BLaER1 treated with 17β-estradiol and CSF1 and Interleukin-3, amounts not matched to agents 10 nM and 100 nM (cell line): ENCODE measurements at regions not wholly inside any gene's neighbourhood (a gene's known extent, or its start where the extent isn't known, plus 50 kb on each side); places are given as distances from the start of the nearest gene placed in this dataset.
A peak's percentile ranks its signal among the peaks of the same experiment; 100 is the strongest.

Source experiments
- H3K27ac ChIP-seq, 11 experiments: shearing (Covaris generic); formaldehyde crosslinking; 2 replicates each; pipeline ENCODE4 v1.8.1; 2022
- H3K27me3 ChIP-seq, 11 experiments: shearing (Covaris generic); formaldehyde crosslinking; 2 replicates each; pipeline ENCODE4 v1.8.1; 2022
- H3K36me3 ChIP-seq, 11 experiments: shearing (Covaris generic); formaldehyde crosslinking; 2 replicates each; pipeline ENCODE4 v1.8.1; 2022
- H3K4me1 ChIP-seq, 10 experiments: shearing (Covaris generic); formaldehyde crosslinking; 2 replicates each; pipeline ENCODE4 v1.8.1; 2022
- H3K4me2 ChIP-seq, 11 experiments: shearing (Covaris generic); formaldehyde crosslinking; 2 replicates each; pipeline ENCODE4 v1.8.1; 2022
- H3K4me3 ChIP-seq, 10 experiments: shearing (Covaris generic); formaldehyde crosslinking; 2 replicates each; pipeline ENCODE4 v1.8.1; 2022
- H3K9ac ChIP-seq, 11 experiments: shearing (Covaris generic); formaldehyde crosslinking; 2 replicates each; pipeline ENCODE4 v1.8.1; 2022
- H3K9me3 ChIP-seq, 11 experiments: shearing (Covaris generic); formaldehyde crosslinking; replicated peaks in 1 of 11; 2 replicates each; pipeline ENCODE4 v1.8.1; 2022
- H4K20me1 ChIP-seq, 11 experiments: shearing (Covaris generic); formaldehyde crosslinking; 2 replicates each; pipeline ENCODE4 v1.8.1; 2022
- Cebpa-rat ChIP-seq, 11 experiments: shearing (Covaris generic); IDR thresholded peaks; 2 replicates each; pipeline ENCODE4 v1.8.1; 2022

DNA sequence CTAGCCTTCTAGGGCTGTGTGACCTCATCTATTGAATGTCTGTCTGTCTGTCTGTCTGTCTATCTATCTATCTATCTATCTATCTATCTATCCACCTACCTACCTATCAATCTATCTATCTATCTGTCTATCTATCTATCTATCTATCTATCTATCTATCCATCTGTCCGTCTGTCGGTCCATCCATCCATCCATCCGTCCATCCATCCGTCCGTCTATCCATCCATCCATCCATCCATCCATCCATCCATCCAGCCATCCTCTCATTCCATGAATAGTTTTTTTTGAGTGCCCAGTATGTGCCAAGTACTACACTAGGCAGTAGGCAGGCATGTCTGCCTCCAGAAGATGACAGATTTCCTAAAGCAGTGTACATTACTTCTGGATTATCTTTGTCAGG is 122.5 kb downstream of the FOXB1 start:
- Histone ChIP-seq H3K9ac (peak overlapping the region in 1 of 11 experiments; percentile 77; a peak in 1 of 22 replicates), H3K9me3 (no peaks in the 10 kb centered on the region), H4K20me1 (no peaks in the 10 kb centered on the region), H3K4me3 (no peak overlapping the region; a peak in 1 of 20 replicates), H3K36me3 (no peaks in the 10 kb centered on the region), H3K27me3 (no peaks in the 10 kb centered on the region), H3K4me2 (peak overlapping the region in 10 of 11 experiments; percentile 60 to 89 (median 74); a peak in 14 of 22 replicates), H3K4me1 (peaks cover 6 to 19% (median 14%) of the 10 kb centered on the region in 10 experiments; a peak in 18 of 20 replicates), H3K27ac (peak overlapping the region in 3 of 11 experiments; percentile 73 to 84 (median 74); a peak in 3 of 22 replicates)
- TF ChIP-seq Cebpa-rat (IDR thresholded peaks at IDR 0.05) = no peak

DNA sequence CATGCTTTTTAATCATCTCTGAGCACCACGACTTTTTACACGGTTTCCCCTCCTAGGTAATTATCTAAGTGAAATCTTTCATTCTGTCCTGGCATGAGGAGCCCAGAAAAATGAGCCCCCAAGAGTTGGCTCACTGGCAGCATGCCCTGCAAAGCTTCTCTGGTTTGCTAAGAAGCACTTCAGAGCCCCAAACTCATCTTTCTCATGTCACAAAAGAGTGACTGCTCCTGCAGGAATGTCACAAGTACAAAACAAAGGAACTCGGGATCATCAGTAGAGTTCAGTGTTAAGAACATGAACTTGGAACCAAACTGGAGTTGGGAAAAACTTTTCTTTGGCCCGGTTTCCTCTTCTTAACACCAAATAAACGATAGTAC is 123.9 kb downstream of the FOXB1 start:
- no peaks in the 10 kb centered on the region for H3K9me3 ChIP-seq
- peak overlapping the region; percentile 52 to 70 (median 56) for H3K4me3 ChIP-seq
- H3K4me1 ChIP-seq = peaks cover 6 to 19% (median 14%) of the 10 kb centered on the region in 10 experiments; a peak in 18 of 20 replicates
- H3K27me3 ChIP-seq = no peaks in the 10 kb centered on the region
- H3K27ac ChIP-seq = peak overlapping the region; percentile 64 to 84 (median 74); a peak in 21 of 22 replicates
- no peaks in the 10 kb centered on the region for H4K20me1 ChIP-seq
- H3K36me3 ChIP-seq = no peaks in the 10 kb centered on the region
- peak overlapping the region; percentile 60 to 89 (median 74) for H3K4me2 ChIP-seq
- TF ChIP-seq Cebpa-rat (IDR thresholded peaks at IDR 0.05) = no peak
- peak overlapping the region; percentile 63 to 81 (median 76) for H3K9ac ChIP-seq

- Histone ChIP-seq H4K20me1 (no peaks in the 10 kb centered on the region), H3K36me3 (no peaks in the 10 kb centered on the region), H3K4me1 (peaks cover 6 to 19% (median 14%) of the 10 kb centered on the region in 10 experiments; a peak in 18 of 20 replicates), H3K4me3 (no peak overlapping the region), H3K27me3 (no peaks in the 10 kb centered on the region), H3K9ac (no peak overlapping the region), H3K27ac (no peak overlapping the region), H3K9me3 (no peaks in the 10 kb centered on the region), H3K4me2 (no peak overlapping the region; a peak in 2 of 22 replicates)
- no peak for TF ChIP-seq Cebpa-rat (IDR thresholded peaks at IDR 0.05)
These were observed 124.6 kb downstream of the FOXB1 start for GRCh38 chr15:60128710-60129109.

GRCh38 chr15:60130398-60130797 is 126.3 kb downstream of the FOXB1 start:
- H3K4me2 ChIP-seq = no peak overlapping the region
- no peaks in the 10 kb centered on the region for H4K20me1 ChIP-seq
- H3K27ac ChIP-seq = no peak overlapping the region
- TF ChIP-seq Cebpa-rat (IDR thresholded peaks at IDR 0.05) = no peak
- H3K4me1 ChIP-seq = peaks cover 6 to 19% (median 14%) of the 10 kb centered on the region in 10 experiments; a peak in 18 of 20 replicates
- H3K36me3 ChIP-seq = no peaks in the 10 kb centered on the region
- no peaks in the 10 kb centered on the region for H3K9me3 ChIP-seq
- no peaks in the 10 kb centered on the region for H3K27me3 ChIP-seq
- no peak overlapping the region for H3K4me3 ChIP-seq
- no peak overlapping the region for H3K9ac ChIP-seq

DNA sequence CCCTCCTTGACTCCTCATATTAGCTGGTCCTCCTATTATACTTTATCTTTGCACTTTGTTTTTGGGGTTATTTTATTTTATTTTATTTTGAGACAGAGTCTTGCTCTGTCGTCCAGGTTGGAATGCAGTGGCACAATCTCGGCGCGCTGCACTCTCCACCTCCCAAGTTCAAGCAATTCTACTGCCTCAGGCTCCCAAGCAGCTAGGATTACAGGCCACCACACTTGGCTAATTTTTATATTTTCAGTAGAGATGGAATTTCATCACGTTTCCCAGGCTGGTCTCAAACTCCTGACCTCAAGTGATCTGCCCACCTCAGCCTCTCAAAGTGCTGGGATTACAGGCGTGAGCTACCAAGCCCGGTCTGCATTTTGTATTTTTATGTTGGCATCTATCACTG is 126.7 kb downstream of the FOXB1 start:
- H3K27me3 ChIP-seq = no peaks in the 10 kb centered on the region
- no peak overlapping the region for H3K4me3 ChIP-seq
- peaks cover 6 to 19% (median 14%) of the 10 kb centered on the region in 10 experiments; a peak in 18 of 20 replicates for H3K4me1 ChIP-seq
- no peak overlapping the region for H3K9ac ChIP-seq
- no peak overlapping the region for H3K4me2 ChIP-seq
- no peaks in the 10 kb centered on the region for H4K20me1 ChIP-seq
- no peaks in the 10 kb centered on the region for H3K9me3 ChIP-seq
- H3K36me3 ChIP-seq = no peaks in the 10 kb centered on the region
- TF ChIP-seq Cebpa-rat (IDR thresholded peaks at IDR 0.05) = no peak
- no peak overlapping the region for H3K27ac ChIP-seq

DNA sequence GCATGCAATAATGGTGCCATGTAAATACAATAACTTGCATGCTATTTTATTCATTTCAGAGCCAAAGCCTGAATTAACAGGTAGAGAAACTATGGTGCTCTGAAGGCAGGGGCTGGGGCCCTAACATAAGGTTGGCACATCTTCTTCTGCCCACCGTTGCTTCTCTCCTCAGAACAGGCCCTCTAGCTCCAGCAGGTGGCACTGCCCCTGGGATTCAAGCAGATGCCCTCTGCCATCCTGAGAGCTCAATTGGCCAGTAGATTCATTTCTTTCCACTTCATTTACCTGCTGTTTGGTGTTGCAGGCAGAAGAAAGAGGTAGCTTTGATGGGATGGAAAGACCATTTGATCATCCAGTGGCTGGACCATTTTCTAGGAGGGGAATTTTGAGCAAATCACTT is 130.5 kb downstream of the FOXB1 start:
- Histone ChIP-seq H3K27ac (no peak overlapping the region), H3K4me3 (no peak overlapping the region), H3K36me3 (no peaks in the 10 kb centered on the region), H3K9me3 (no peaks in the 10 kb centered on the region), H3K4me1 (no peaks in the 10 kb centered on the region), H3K9ac (no peak overlapping the region), H4K20me1 (no peaks in the 10 kb centered on the region), H3K4me2 (no peak overlapping the region), H3K27me3 (no peaks in the 10 kb centered on the region)
- TF ChIP-seq Cebpa-rat (IDR thresholded peaks at IDR 0.05) = no peak

GRCh38 chr15:60135961-60136360 is 131.8 kb downstream of the FOXB1 start:
- Histone ChIP-seq H3K27me3 (no peaks in the 10 kb centered on the region), H3K4me1 (no peaks in the 10 kb centered on the region), H3K4me3 (no peak overlapping the region), H3K27ac (no peak overlapping the region), H4K20me1 (no peaks in the 10 kb centered on the region), H3K36me3 (no peaks in the 10 kb centered on the region), H3K9ac (no peak overlapping the region), H3K4me2 (no peak overlapping the region), H3K9me3 (no peaks in the 10 kb centered on the region)
- no peak for TF ChIP-seq Cebpa-rat (IDR thresholded peaks at IDR 0.05)

DNA sequence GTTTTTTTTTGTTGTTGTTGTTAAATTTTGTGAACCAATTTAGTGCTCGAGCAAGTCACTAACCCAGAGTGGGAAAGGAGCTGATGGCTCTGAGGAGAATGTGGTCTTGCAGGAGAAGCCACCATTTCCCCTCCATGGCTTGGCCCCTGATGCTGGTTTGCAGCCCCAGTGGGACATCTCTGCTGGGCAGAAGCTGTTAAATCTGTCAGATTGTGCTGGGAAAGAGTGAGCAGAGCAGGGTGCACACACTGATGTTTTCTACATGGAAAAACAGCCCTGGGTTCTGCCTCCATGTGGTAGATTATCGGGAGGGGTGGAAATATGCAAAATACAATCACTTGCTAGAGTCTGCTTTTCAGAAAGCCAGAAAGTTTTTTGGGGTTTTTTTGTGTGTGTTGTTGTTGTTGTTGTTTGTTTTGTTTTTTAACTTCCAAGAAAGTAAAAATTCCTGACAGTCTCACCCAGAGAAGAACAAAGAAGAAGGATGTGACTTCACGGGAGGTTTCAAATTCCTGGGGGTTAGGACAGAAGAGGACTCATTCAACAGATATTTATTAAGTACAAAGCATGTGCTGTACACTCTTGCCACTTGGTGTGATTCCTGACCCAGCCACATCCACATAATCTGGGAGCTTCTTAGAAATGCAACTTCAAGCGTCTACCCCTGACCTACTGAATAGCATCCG is 133.7 kb downstream of the FOXB1 start:
- 0 out of 22 replicates have a peak overlapping the region, but pooled peaks of 1 of the 11 experiments have one; percentile 11 for H3K4me2 ChIP-seq
- H3K4me3 ChIP-seq = no peak overlapping the region
- no peaks in the 10 kb centered on the region for H3K27me3 ChIP-seq
- H3K9me3 ChIP-seq = no peaks in the 10 kb centered on the region
- no peaks in the 10 kb centered on the region for H3K4me1 ChIP-seq
- H3K36me3 ChIP-seq = no peaks in the 10 kb centered on the region
- no peaks in the 10 kb centered on the region for H4K20me1 ChIP-seq
- no peak overlapping the region for H3K9ac ChIP-seq
- TF ChIP-seq Cebpa-rat (IDR thresholded peaks at IDR 0.05) = no peak
- no peak overlapping the region for H3K27ac ChIP-seq

DNA sequence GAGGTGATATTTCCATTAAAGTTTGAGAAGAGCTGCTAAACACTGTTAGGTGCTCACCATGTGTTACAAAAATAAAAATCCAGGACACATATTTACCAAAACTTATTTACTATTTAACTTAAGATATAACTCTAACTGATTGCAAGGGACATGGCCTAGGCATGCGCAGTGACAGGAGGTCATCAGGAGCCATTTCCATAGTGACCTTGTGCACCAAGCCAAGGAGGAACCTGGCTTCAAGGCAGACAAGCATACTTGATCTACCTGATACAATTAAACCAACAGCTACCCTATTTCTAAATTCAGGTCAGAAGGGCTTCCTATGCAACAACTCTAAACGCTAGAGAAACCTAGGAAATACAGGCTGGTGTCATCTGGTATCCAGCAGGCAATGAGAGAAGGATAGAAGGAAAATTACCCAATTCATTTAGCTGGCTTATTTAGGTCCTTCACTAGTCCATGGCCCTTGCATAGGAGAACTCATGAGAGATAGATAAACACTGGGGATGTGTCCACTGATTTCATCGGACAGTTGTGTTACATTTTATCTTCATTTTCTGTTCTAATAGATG is 134.4 kb downstream of the FOXB1 start:
- Histone ChIP-seq H3K27me3 (no peaks in the 10 kb centered on the region), H3K27ac (no peak overlapping the region), H3K9ac (no peak overlapping the region), H4K20me1 (no peaks in the 10 kb centered on the region), H3K4me2 (no peak overlapping the region), H3K36me3 (no peaks in the 10 kb centered on the region), H3K9me3 (no peaks in the 10 kb centered on the region), H3K4me1 (no peaks in the 10 kb centered on the region), H3K4me3 (no peak overlapping the region)
- TF ChIP-seq Cebpa-rat (IDR thresholded peaks at IDR 0.05) = no peak

DNA sequence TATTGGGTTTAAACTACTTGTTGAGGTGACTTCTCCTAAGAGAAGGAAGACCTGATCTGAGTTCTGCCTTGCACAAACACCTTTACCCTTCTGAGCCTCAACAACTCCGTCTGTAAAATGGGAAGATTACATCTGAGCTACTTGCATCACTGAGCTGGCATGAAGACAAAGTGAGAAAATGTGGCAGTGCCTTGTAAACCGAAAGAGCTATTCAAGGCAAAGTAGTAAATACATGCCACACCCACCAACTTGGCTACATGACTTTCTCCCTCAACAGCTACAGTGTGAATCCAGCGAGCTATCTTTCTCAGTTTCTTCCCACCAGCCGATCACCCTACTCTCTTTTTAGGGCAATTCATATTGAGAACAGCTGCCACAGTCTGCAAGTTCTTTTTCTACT is 148.3 kb downstream of the FOXB1 start:
- no peak overlapping the region for H3K4me3 ChIP-seq
- H3K4me1 ChIP-seq = peaks cover 0 to 8% (median 0%) of the 10 kb centered on the region in 10 experiments; a peak in 1 of 20 replicates
- H3K36me3 ChIP-seq = no peaks in the 10 kb centered on the region
- no peak overlapping the region for H3K9ac ChIP-seq
- no peak overlapping the region for H3K27ac ChIP-seq
- no peaks in the 10 kb centered on the region for H3K9me3 ChIP-seq
- H3K4me2 ChIP-seq = no peak overlapping the region
- no peak for TF ChIP-seq Cebpa-rat (IDR thresholded peaks at IDR 0.05)
- H3K27me3 ChIP-seq = no peaks in the 10 kb centered on the region
- no peaks in the 10 kb centered on the region for H4K20me1 ChIP-seq
